WI38 (cell line): ENCODE measurements at regions not wholly inside any gene's neighbourhood (a gene's known extent, or its start where the extent isn't known, plus 50 kb on each side); places are given as distances from the start of the nearest gene placed in this dataset.

Source experiments
- H3K4me3 ChIP-seq: 2 replicates; pipeline ENCODE4 v1.5.1; 2011; ENCODE audit warnings: low read depth, mild to moderate bottlenecking, control low read depth, low read length
- CTCF ChIP-seq: IDR thresholded peaks from 2 replicates; pipeline ENCODE4 v1.5.1; 2012; ENCODE audit warnings: low read depth, mild to moderate bottlenecking, control low read depth, low read length

- no peak overlapping the region for H3K4me3 ChIP-seq
- no peak for TF ChIP-seq CTCF
Observed at GRCh38 chr6:77063494-77063893, 399.8 kb downstream of the HTR1B start.

GRCh38 chr6:77055711-77056110, 407.6 kb downstream of the HTR1B start:
- no peak for TF ChIP-seq CTCF
- H3K4me3 ChIP-seq: no peak overlapping the region

GRCh38 chr6:77040568-77041195, 422.6 kb downstream of the HTR1B start:
- no peak overlapping the region for H3K4me3 ChIP-seq
- no peak for TF ChIP-seq CTCF

GRCh38 chr6:77038807-77039206, 424.5 kb downstream of the HTR1B start:
- no peak overlapping the region for H3K4me3 ChIP-seq
- no peak for TF ChIP-seq CTCF

- TF ChIP-seq CTCF: no peak
- no peak overlapping the region for H3K4me3 ChIP-seq
Observed at GRCh38 chr6:77037439-77037838, 425.9 kb downstream of the HTR1B start.

- TF ChIP-seq CTCF: no peak
- no peak overlapping the region for H3K4me3 ChIP-seq
Observed at GRCh38 chr6:77036400-77036799, 426.9 kb downstream of the HTR1B start.

GRCh38 chr6:77034161-77034560, 429.1 kb downstream of the HTR1B start:
- TF ChIP-seq CTCF: no peak
- 0 out of 2 replicates have a peak overlapping the region, but pooled peaks have one; percentile 17 for H3K4me3 ChIP-seq
